Choroid plexus epithelial cell (primary cell): ENCODE measurements at regions not wholly inside any gene's neighbourhood (a gene's known extent, or its start where the extent isn't known, plus 50 kb on each side); places are given as distances from the start of the nearest gene placed in this dataset.

Source experiments
- DNase-seq: peaks from one replicate; pipeline ENCODE4 v3.0.0-alpha.2; 2010; ENCODE audit warnings: low read depth
- H3K4me3 ChIP-seq: 2 replicates; pipeline ENCODE4 v1.5.1; 2011; ENCODE audit warnings: low read depth, mild to moderate bottlenecking, control low read depth, low read length, moderate library complexity
- TF ChIP-seq, protein P1 (sequence below): conservative IDR thresholded peaks from 2 replicates; pipeline ENCODE4 v1.5.1; 2011; ENCODE audit warnings: low read depth, mild to moderate bottlenecking, control low read depth, inconsistent platforms, low read length, moderate library complexity

DNA sequence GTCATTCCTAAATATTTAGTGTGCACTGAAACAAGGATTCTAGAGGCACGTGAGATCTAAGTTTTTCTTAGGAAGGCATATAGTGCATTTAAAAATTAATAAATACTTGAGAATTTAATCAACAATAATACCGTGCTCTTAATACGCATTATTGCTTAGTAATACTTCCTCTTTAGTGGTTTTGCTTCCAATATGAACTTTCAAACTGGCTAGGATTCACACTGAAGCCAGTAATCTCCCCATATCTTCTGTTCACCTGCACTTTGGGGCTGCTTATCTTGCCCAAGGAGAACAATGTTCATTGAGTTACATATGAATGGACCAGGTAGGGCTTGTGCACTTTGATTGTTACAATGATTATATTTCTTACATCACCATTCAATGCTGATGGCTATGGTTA, 180.5 kb upstream of the RIOK2 start:
- TF ChIP-seq, protein P1, sequence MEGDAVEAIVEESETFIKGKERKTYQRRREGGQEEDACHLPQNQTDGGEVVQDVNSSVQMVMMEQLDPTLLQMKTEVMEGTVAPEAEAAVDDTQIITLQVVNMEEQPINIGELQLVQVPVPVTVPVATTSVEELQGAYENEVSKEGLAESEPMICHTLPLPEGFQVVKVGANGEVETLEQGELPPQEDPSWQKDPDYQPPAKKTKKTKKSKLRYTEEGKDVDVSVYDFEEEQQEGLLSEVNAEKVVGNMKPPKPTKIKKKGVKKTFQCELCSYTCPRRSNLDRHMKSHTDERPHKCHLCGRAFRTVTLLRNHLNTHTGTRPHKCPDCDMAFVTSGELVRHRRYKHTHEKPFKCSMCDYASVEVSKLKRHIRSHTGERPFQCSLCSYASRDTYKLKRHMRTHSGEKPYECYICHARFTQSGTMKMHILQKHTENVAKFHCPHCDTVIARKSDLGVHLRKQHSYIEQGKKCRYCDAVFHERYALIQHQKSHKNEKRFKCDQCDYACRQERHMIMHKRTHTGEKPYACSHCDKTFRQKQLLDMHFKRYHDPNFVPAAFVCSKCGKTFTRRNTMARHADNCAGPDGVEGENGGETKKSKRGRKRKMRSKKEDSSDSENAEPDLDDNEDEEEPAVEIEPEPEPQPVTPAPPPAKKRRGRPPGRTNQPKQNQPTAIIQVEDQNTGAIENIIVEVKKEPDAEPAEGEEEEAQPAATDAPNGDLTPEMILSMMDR: no peak
- no peak for DNase-seq
- no peak overlapping the region for H3K4me3 ChIP-seq

GRCh38 chr5:97364731-97365130, 181.7 kb upstream of the RIOK2 start:
- TF ChIP-seq, protein P1: no peak
- H3K4me3 ChIP-seq: no peak overlapping the region
- no peak for DNase-seq

- TF ChIP-seq, protein P1: no peak
- no peak overlapping the region for H3K4me3 ChIP-seq
- no peak for DNase-seq
Observed at GRCh38 chr5:97365163-97365845, 182.3 kb upstream of the RIOK2 start.

- DNase-seq: no peak
- no peak overlapping the region for H3K4me3 ChIP-seq
- TF ChIP-seq, protein P1: no peak
Observed at GRCh38 chr5:97365918-97366317, 182.9 kb upstream of the RIOK2 start.

GRCh38 chr5:97375959-97376358, 192.9 kb upstream of the RIOK2 start:
- H3K4me3 ChIP-seq: no peak overlapping the region
- TF ChIP-seq, protein P1: no peak
- DNase-seq: no peak

- TF ChIP-seq, protein P1: no peak
- no peak overlapping the region for H3K4me3 ChIP-seq
- DNase-seq: no peak
Observed at GRCh38 chr5:97377582-97377981, 194.5 kb upstream of the RIOK2 start.

DNA sequence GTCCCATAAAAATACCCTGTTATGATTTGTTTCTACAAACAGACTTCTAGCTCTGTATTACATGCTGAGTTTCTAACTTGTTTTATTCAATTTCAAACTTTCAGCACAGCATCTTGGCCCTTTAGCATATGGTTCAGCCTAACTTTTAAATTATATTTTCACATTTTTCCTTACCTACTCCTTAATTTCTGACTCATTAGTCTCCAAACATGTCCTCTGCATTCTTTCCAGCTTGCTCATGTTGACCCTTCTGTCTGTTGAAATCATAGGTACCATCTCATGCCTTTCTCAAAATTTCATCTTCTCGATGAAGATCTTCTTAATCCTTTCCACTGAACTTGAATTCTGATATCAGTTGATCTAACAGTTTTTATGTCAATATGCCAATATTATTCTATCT, 200.9 kb upstream of the RIOK2 start:
- peak; percentile 53 for DNase-seq
- H3K4me3 ChIP-seq: no peak overlapping the region
- TF ChIP-seq, protein P1: no peak
